ENCODE measurements at regions not wholly inside any gene's neighbourhood (a gene's known extent, or its start where the extent isn't known, plus 50 kb on each side); places are given as distances from the start of the nearest gene placed in this dataset.

GRCh38 chr3:56867671-56868070, 65.9 kb upstream of the ARHGEF3 start:
- no peak for DNase-seq (ENCODE audit: low spot score)

- peak; percentile 15 for DNase-seq (ENCODE audit: low spot score)
Observed at GRCh38 chr3:56864918-56865524, 63.3 kb upstream of the ARHGEF3 start.

GRCh38 chr3:56864090-56864489, 62.3 kb upstream of the ARHGEF3 start:
- DNase-seq (ENCODE audit: low spot score), result no peak

GRCh38 chr3:56862352-56863062, 60.8 kb upstream of the ARHGEF3 start:
- peak; percentile 82 for DNase-seq (ENCODE audit: low spot score)

- no peak for DNase-seq (ENCODE audit: low spot score)
Observed at GRCh38 chr3:56861511-56861910, 59.8 kb upstream of the ARHGEF3 start.

- no peak for DNase-seq (ENCODE audit: low spot score)
Observed at GRCh38 chr3:56860939-56861338, 59.2 kb upstream of the ARHGEF3 start.

- DNase-seq (ENCODE audit: low spot score), result no peak
Observed at GRCh38 chr3:56860351-56860750, 58.6 kb upstream of the ARHGEF3 start.

- peak; percentile 39 for DNase-seq (ENCODE audit: low spot score)
Observed at GRCh38 chr3:56858331-56858730, 56.6 kb upstream of the ARHGEF3 start.

- no peak for DNase-seq (ENCODE audit: low spot score)
Observed at GRCh38 chr3:56857178-56857577, 55.4 kb upstream of the ARHGEF3 start.

- no peak for DNase-seq (ENCODE audit: low spot score)
Observed at GRCh38 chr3:56856752-56857151, 55.0 kb upstream of the ARHGEF3 start.

- peak; percentile 74 for DNase-seq (ENCODE audit: low spot score)
Observed at GRCh38 chr3:56855856-56856512, 54.2 kb upstream of the ARHGEF3 start.

GRCh38 chr3:56854856-56855611, 53.3 kb upstream of the ARHGEF3 start:
- no peak for DNase-seq (ENCODE audit: low spot score)

- no peak for DNase-seq (ENCODE audit: low spot score)
Observed at GRCh38 chr3:56851966-56852884, 50.5 kb upstream of the ARHGEF3 start.
